Neural progenitor cell (in vitro differentiated cells): ENCODE measurements at regions not wholly inside any gene's neighbourhood (a gene's known extent, or its start where the extent isn't known, plus 50 kb on each side); places are given as distances from the start of the nearest gene placed in this dataset.
"Not testable (repeated sequence)": the region's sequence is repeated elsewhere in the genome, so short reads cannot be mapped to it uniquely, and the experiment has no call there.

Experiments used
- CTCF ChIP-seq: fragments of 200-600 bp; sonication (generic); IDR thresholded peaks from 2 replicates; pipeline ENCODE4 v1.5.1; 2017; ENCODE audit warnings: antibody characterized with exemption, mild to moderate bottlenecking
- EZH2phosphoT487 ChIP-seq: fragments of 200-600 bp; sonication (generic); IDR thresholded peaks from 2 replicates; pipeline ENCODE4 v1.6.1; 2017; ENCODE audit warnings: antibody characterized with exemption

GRCh38 chr6:66993708-66994107 lies 1286.7 kb upstream of the EYS start:
- TF ChIP-seq CTCF, EZH2phosphoT487: not testable (repeated sequence)
